ENCODE measurements at regions not wholly inside any gene's neighbourhood (a gene's known extent, or its start where the extent isn't known, plus 50 kb on each side); places are given as distances from the start of the nearest gene placed in this dataset.

DNA sequence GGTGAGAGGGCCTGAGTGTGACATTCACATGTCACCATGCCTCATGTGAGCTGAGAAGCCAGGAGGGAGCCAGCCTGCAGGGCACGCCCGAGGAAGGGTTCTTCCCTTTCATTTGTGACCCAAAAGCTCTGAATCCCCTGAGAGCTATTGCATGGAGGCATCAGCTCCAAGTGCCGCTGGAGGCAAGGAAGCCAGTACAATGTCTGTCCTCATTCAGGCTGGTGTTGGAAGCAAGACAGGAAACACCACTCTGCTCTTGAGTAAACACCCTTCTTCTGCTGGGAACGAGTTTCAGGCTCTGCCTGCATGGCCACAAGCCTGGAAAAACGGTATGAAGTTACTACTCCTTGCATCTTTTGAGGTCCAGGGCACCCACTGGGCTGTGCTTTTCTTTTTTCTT, 83.8 kb upstream of the LARGE1 start:
- Mint-ChIP-seq H3K27me3 (ENCODE audit: insufficient read depth) (no peaks in the 10 kb centered on the region), H3K9me3 (peaks cover 51% of the 10 kb centered on the region), H3K4me1 (ENCODE audit: low read depth) (no peaks in the 10 kb centered on the region), H3K4me3 (no peak overlapping the region), H3K27ac (no peak overlapping the region), H3K36me3 (ENCODE audit: low read depth) (no peaks in the 10 kb centered on the region)
- DNase-seq (ENCODE audit: low spot score): no peak
- intact Hi-C loops (cut with micrococcal nuclease): no loop called here

DNA sequence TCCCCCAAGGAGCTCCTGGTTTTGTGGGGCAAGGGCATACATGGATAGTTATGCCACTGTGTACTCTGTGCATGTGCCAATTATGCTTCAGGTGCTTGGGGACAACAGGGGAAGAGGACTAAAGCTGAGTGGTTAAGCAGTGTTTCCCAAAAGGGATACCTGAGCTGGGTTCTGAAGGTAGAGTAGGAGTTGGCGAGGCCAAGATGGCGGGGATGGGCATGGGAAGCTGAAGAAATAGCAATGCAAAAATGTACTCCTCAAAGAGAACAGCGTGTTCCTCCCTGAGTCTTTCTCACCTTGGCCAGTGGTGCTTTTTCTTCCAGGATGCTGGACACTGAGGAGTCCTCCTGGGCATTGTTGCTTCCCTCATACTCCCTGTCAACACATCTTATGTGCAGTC, 90.0 kb upstream of the LARGE1 start:
- Mint-ChIP-seq H3K4me1 (ENCODE audit: low read depth) (no peaks in the 10 kb centered on the region), H3K27me3 (ENCODE audit: insufficient read depth) (no peaks in the 10 kb centered on the region), H3K36me3 (ENCODE audit: low read depth) (no peaks in the 10 kb centered on the region), H3K4me3 (no peak overlapping the region), H3K27ac (no peak overlapping the region), H3K9me3 (peaks cover 47% of the 10 kb centered on the region)
- no peak for DNase-seq (ENCODE audit: low spot score)
- intact Hi-C loops (cut with micrococcal nuclease): no loop called here

- no peak overlapping the region for H3K4me3 Mint-ChIP-seq
- no peaks in the 10 kb centered on the region for H3K27me3 Mint-ChIP-seq (ENCODE audit: insufficient read depth)
- H3K9me3 Mint-ChIP-seq: peaks cover 52% of the 10 kb centered on the region
- H3K36me3 Mint-ChIP-seq (ENCODE audit: low read depth): no peaks in the 10 kb centered on the region
- no peaks in the 10 kb centered on the region for H3K4me1 Mint-ChIP-seq (ENCODE audit: low read depth)
- DNase-seq (ENCODE audit: low spot score): no peak
- intact Hi-C loops (cut with micrococcal nuclease): no loop called here
- H3K27ac Mint-ChIP-seq: no peak overlapping the region
These were observed 95.4 kb upstream of the LARGE1 start for GRCh38 chr22:34015642-34016041.

DNA sequence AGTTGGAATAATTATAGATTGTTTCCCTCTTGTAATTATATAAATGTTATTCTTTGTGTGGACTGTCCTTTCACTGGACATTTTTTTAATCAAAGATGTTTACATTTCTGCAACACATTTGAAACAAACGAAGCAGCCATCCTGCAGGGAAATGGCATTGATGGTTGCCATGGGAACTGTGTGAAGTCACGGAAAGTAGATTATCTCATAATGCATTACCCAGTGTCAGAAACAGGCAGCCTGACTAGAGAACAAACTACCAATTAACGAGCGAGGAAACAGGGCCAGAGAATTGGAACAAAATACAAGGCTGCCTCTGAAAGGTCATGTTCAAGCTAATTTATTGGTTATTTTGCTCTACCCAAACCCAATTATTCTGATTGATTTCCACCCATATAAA, 96.9 kb upstream of the LARGE1 start:
- intact Hi-C loops (cut with micrococcal nuclease): no loop called here
- no peak for DNase-seq (ENCODE audit: low spot score)
- Mint-ChIP-seq H3K4me1 (ENCODE audit: low read depth) (no peaks in the 10 kb centered on the region), H3K4me3 (no peak overlapping the region), H3K36me3 (ENCODE audit: low read depth) (no peaks in the 10 kb centered on the region), H3K27ac (no peak overlapping the region), H3K9me3 (peaks cover 45% of the 10 kb centered on the region), H3K27me3 (ENCODE audit: insufficient read depth) (no peaks in the 10 kb centered on the region)

DNA sequence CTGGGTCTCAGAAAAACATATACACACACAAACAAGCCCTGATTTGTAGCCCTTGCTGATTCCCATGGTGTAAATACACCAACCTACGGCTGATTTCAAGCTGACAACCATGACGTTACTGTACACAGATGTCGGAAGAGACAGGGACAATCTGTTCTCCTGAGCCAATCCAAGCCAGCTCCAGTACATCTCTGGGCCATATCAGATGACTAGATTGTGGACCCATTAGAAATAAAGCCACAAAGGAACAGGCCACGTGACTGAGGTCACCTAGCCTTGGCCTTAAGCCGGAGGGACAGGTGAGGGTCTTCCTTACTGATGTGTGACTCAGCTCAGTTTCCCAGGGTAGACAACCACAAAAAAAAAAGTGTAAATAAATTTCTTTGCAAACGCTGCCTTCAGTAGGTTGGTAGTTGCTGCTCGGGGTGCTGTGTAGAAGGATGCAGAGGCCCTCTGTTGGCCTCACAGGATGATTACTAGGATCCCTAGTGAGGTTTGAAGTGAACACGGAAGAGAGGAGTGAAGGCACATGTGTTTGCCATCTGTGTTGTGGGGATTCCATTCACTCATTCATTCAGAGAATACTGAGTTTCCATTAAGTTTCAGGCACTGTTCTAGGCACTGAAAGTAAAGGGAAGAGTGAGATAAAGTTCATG, 99.0 kb upstream of the LARGE1 start:
- H3K27ac Mint-ChIP-seq: no peak overlapping the region
- intact Hi-C loops (cut with micrococcal nuclease): no loop called here
- H3K27me3 Mint-ChIP-seq (ENCODE audit: insufficient read depth): no peaks in the 10 kb centered on the region
- DNase-seq (ENCODE audit: low spot score): no peak
- H3K4me1 Mint-ChIP-seq (ENCODE audit: low read depth): no peaks in the 10 kb centered on the region
- H3K4me3 Mint-ChIP-seq: no peak overlapping the region
- H3K36me3 Mint-ChIP-seq (ENCODE audit: low read depth): no peaks in the 10 kb centered on the region
- peaks cover 43% of the 10 kb centered on the region for H3K9me3 Mint-ChIP-seq

GRCh38 chr22:34035209-34035608, 114.9 kb upstream of the LARGE1 start:
- H3K27ac Mint-ChIP-seq: no peak overlapping the region
- H3K4me1 Mint-ChIP-seq (ENCODE audit: low read depth): no peaks in the 10 kb centered on the region
- no peak for DNase-seq (ENCODE audit: low spot score)
- H3K9me3 Mint-ChIP-seq: peaks cover 32% of the 10 kb centered on the region
- H3K4me3 Mint-ChIP-seq: no peak overlapping the region
- no peaks in the 10 kb centered on the region for H3K27me3 Mint-ChIP-seq (ENCODE audit: insufficient read depth)
- intact Hi-C loops (cut with micrococcal nuclease): no loop called here
- H3K36me3 Mint-ChIP-seq (ENCODE audit: low read depth): no peaks in the 10 kb centered on the region

DNA sequence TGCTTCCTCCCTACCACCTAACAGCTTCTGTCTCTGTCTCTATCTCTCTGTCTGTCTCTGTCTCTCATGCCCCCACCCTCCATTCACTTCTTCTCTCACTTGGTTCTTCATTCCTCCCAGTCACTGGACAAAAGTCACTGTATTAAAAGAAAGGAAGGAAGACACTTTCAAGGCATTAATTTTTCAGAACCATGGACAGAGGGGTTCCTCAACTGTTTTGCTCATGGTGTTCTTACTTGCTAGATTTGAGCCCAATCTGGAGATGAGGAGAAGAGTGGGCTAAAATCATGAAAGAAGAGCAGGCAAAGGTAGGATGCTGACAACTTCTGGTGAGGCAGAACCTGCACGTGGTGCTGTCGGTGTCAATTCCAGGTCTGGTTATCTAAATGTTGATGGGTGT, 116.7 kb upstream of the LARGE1 start:
- Mint-ChIP-seq H3K27me3 (ENCODE audit: insufficient read depth) (no peaks in the 10 kb centered on the region), H3K36me3 (ENCODE audit: low read depth) (no peaks in the 10 kb centered on the region), H3K27ac (no peak overlapping the region), H3K9me3 (peaks cover 33% of the 10 kb centered on the region), H3K4me1 (ENCODE audit: low read depth) (no peaks in the 10 kb centered on the region), H3K4me3 (no peak overlapping the region)
- intact Hi-C loops (cut with micrococcal nuclease): no loop called here
- no peak for DNase-seq (ENCODE audit: low spot score)

DNA sequence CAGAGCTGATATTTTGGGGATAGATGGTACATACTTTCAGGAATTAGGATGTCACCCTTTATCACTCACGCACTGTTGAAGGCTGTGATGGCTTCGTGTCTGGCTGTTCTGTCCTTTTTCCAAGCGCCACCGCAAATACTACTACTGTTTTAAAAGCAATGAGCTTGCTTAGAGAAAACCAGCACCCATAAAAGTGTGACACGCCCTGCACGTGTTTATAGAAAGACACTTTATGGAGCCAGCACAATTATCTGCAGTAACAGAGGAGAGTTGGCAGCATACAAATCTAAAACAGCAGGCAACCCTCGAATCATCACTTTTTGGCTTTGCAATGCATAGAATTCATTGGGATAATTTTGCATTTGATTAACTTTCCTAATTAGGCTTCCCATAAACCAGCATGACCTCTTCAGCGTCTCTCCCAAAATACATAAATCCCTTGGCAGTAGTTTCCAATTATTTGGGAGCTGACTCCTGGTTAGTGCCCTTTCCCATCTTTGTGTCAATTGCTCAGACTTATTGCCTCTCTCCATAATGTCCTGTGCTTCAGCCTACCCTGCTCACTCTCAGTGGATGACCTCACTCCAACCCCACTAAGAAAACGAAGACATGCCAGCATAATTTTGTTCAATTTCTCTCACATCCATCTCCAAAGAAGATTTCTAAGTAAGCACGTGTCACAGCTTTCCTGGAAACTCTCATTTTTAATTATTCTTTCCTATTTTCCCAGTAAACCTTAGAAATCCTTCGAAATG, 118.7 kb upstream of the LARGE1 start:
- peaks cover 33% of the 10 kb centered on the region for H3K9me3 Mint-ChIP-seq
- intact Hi-C loops (cut with micrococcal nuclease): no loop called here

DNA sequence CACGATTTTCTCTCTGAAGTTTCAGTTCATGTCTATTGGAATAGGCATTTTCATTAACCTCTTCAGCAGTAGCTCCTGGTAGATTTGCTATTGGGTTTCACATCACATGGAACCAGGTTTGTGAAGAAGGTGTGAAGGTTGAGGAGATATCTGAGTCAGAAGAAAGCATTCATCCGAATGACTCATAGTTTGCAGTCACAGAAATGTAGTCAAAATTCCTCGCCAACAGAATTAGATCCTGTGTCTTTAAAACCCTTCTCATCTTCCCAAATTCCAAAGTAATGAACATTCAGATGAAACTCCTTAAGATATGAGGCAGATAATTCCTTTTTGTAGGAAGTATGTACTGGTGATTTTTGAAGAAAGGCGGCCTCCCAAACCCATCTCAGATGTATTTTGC, 125.0 kb upstream of the LARGE1 start:
- intact Hi-C loops (cut with micrococcal nuclease): no loop called here
- Mint-ChIP-seq H3K4me3 (no peak overlapping the region), H3K4me1 (ENCODE audit: low read depth) (no peaks in the 10 kb centered on the region), H3K27ac (no peak overlapping the region), H3K27me3 (ENCODE audit: insufficient read depth) (no peaks in the 10 kb centered on the region), H3K9me3 (peaks cover 32% of the 10 kb centered on the region), H3K36me3 (ENCODE audit: low read depth) (no peaks in the 10 kb centered on the region)
- no peak for DNase-seq (ENCODE audit: low spot score)

More for the DNA sequence above, 118.7 kb upstream of the LARGE1 start:
- no peak overlapping the region for H3K27ac Mint-ChIP-seq
- H3K4me3 Mint-ChIP-seq: no peak overlapping the region
- H3K27me3 Mint-ChIP-seq (ENCODE audit: insufficient read depth): no peaks in the 10 kb centered on the region
- no peaks in the 10 kb centered on the region for H3K36me3 Mint-ChIP-seq (ENCODE audit: low read depth)
- H3K4me1 Mint-ChIP-seq (ENCODE audit: low read depth): no peaks in the 10 kb centered on the region
- DNase-seq (ENCODE audit: low spot score): no peak

DNA sequence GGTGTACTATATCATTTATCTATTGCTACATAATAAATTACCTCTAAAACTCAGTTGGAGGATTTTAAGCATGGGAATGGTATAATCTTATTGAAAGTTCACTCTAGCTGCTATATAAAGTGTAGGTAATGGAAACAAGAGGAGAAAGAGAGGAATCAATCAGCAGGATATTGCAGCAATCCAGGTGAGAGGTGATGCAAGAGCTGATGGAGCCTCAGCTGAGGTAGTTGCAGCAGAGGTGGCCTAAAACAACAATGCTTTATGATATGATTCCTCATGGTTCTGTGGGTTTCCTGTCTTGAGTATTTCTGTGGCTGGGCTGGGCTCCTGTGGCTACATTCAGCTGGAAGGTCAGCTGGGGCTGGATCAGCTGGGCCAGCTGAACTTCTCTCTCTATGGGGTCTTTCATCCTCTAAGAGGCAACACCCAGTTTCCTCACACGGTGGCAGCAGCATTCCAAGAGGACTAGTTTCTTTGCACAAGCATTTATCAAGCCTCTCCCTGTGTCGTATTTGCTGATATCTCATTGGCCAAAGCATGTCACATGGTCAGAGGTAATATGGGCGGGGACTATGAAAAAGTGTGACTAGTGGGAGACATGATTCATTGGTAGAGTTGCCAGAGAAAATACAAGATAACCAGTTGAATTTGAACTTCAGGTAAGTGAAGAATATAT, 135.4 kb upstream of the LARGE1 start:
- peaks cover 29% of the 10 kb centered on the region for H3K9me3 Mint-ChIP-seq
- no peak for DNase-seq (ENCODE audit: low spot score)

DNA sequence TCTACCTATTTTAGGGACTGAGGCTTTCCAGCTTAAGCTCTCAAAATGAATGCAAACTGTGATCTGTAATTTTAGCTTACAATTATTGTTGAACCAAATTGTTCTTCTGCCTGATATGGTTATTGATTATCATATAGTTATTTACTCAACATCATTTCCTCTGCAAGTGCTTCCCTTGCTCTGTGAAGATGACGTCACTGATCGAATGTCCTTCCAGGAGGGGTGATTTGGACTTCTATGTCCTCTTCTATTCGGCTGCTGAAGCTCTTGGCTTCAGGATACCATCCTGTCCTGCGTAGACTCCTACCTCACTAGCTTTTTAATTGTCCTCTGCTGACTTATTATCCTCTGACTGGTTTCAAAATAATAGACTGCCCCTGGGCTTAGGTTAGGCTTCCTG, 137.4 kb upstream of the LARGE1 start:
- Mint-ChIP-seq H3K27me3 (ENCODE audit: insufficient read depth) (no peaks in the 10 kb centered on the region), H3K27ac (no peak overlapping the region), H3K4me3 (no peak overlapping the region), H3K9me3 (peaks cover 31% of the 10 kb centered on the region), H3K36me3 (ENCODE audit: low read depth) (no peaks in the 10 kb centered on the region), H3K4me1 (ENCODE audit: low read depth) (no peaks in the 10 kb centered on the region)
- intact Hi-C loops (cut with micrococcal nuclease): no loop called here
- DNase-seq (ENCODE audit: low spot score): no peak

More for the DNA sequence above, 135.4 kb upstream of the LARGE1 start:
- H3K27me3 Mint-ChIP-seq (ENCODE audit: insufficient read depth): no peaks in the 10 kb centered on the region
- H3K4me1 Mint-ChIP-seq (ENCODE audit: low read depth): no peaks in the 10 kb centered on the region
- intact Hi-C loops (cut with micrococcal nuclease): no loop called here
- no peaks in the 10 kb centered on the region for H3K36me3 Mint-ChIP-seq (ENCODE audit: low read depth)
- H3K4me3 Mint-ChIP-seq: no peak overlapping the region
- H3K27ac Mint-ChIP-seq: no peak overlapping the region

- no peaks in the 10 kb centered on the region for H3K27me3 Mint-ChIP-seq (ENCODE audit: insufficient read depth)
- peaks cover 26% of the 10 kb centered on the region for H3K9me3 Mint-ChIP-seq
- no peaks in the 10 kb centered on the region for H3K4me1 Mint-ChIP-seq (ENCODE audit: low read depth)
- no peaks in the 10 kb centered on the region for H3K36me3 Mint-ChIP-seq (ENCODE audit: low read depth)
- intact Hi-C loops (cut with micrococcal nuclease): no loop called here
- no peak overlapping the region for H3K27ac Mint-ChIP-seq
- DNase-seq (ENCODE audit: low spot score): no peak
- no peak overlapping the region for H3K4me3 Mint-ChIP-seq
These were observed 144.4 kb upstream of the LARGE1 start for GRCh38 chr22:34064696-34065095.

DNA sequence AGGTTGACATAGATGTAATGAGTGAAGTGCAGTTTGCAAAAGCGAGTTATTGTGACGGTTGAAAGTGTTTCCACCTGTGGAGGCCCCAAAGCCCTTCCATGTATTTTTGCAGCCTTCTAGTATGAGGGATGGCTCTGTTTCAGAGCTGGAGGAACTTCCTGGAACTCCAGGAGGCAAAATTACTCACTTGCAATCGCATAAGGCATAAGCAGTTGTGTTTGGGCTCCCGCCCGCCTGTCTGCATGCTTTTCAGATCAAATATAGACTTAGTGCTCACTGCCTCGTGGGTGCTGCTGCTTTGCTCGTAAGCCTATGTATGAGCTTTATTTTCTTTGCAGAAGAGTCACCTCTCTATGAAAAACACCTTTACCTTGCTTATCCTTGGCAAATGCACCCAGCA, 146.8 kb upstream of the LARGE1 start:
- intact Hi-C loops (cut with micrococcal nuclease): no loop called here

More for the DNA sequence above, 146.8 kb upstream of the LARGE1 start:
- no peak overlapping the region for H3K27ac Mint-ChIP-seq
- H3K4me3 Mint-ChIP-seq: no peak overlapping the region
- H3K9me3 Mint-ChIP-seq: peaks cover 35% of the 10 kb centered on the region
- H3K27me3 Mint-ChIP-seq (ENCODE audit: insufficient read depth): no peaks in the 10 kb centered on the region
- H3K4me1 Mint-ChIP-seq (ENCODE audit: low read depth): no peaks in the 10 kb centered on the region
- no peak for DNase-seq (ENCODE audit: low spot score)
- H3K36me3 Mint-ChIP-seq (ENCODE audit: low read depth): no peaks in the 10 kb centered on the region
